Renal pelvis (tissue), 1 donor: ENCODE measurements at regions not wholly inside any gene's neighbourhood (a gene's known extent, or its start where the extent isn't known, plus 50 kb on each side); places are given as distances from the start of the nearest gene placed in this dataset.
"Not testable (repeated sequence)": the region's sequence is repeated elsewhere in the genome, so short reads cannot be mapped to it uniquely, and the experiment has no call there.

Source experiments
- DNase-seq: peaks from one replicate; pipeline ENCODE4 v3.0.0-alpha.2; 2013

DNA sequence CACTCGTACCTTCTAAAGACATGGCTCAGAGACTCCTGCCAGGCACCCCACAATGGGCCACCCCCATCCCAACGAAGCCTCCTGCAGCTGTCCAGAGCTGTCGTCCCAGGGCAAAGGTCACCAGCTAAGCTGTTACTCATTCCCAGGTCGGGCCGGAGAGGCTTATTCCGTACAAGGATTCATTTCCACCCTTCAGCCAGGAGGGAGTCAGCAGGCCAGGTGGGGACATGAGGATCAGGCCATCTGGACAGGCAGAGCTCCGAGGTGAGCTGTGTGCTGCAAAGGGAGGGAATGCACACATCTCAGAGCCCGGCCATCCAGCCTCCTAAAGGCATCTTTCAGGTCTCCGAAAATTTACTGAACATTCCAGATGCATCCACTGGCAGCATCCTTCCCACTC, 63.9 kb upstream of the NANOS1 start:
- DNase-seq = no peak

DNA sequence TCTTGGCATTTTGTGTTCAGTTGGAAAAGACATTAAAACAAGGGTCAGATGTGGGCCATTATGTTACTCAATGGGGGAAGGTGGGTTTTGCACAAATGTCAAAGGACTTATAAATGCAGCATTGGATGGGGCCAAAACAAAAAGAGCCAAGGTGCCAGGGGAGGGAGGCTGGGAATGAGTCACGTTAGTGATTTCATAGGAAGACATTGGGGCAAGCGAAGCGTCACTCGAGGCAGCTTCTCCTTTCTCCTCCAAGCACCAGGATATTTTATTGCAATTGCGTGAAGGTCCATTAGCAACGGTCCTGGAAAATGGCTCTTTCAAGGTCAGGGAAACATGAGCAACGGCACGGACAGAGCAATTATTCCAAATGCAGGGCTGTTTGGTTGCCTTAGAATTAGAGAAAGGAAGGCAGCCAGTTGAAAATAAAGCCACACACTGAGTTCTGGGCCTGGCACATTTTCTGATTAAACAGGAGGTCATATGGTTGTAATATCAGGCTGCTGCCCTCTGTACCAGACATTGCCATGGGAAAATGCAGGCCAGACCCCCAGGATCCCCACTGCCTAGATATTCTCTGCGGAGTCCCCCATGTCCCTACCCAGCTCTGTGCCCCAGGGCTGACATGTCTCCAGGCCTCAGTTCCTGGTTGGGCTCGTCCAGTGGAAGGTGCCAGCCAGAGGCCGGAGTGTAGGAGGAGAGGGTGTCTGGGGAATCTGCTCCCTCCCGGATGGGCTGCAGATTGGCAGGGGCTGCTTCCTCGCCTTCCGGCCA, 63.3 kb upstream of the NANOS1 start:
- DNase-seq = no peak

DNA sequence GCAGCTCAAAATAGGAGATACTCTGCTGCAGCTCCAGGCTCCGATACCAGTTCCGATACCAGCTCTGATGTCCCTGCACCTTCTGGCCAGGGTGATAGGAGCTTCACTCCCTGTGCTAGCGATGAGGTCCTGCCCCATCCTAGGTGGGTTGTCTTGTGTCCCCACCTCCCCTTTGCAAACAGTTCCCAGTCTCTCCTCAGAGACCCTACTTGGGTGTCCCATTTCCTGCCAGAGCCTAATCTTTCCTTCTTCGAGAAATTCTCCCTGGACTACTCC, 62.7 kb upstream of the NANOS1 start:
- no peak for DNase-seq

DNA sequence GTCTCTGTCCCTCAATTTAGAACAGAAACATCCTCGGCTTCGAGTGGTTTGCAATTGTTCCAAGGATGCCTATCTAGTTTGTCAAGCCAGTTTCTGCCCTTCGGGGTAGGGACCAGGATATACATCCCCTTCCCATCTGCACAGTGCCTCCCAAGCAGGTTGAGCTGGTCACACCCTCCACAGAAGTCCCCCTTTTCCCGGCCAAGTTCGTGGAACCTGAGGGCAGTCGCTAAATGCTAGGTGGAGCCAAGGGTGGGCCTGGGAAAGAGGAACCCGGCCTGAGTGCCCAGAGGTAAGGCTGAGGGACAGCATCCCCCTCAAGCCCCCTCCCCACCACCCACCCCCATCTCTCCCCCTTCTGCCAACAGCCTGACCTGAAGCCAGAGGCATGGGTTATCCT, 62.4 kb upstream of the NANOS1 start:
- DNase-seq = no peak

DNA sequence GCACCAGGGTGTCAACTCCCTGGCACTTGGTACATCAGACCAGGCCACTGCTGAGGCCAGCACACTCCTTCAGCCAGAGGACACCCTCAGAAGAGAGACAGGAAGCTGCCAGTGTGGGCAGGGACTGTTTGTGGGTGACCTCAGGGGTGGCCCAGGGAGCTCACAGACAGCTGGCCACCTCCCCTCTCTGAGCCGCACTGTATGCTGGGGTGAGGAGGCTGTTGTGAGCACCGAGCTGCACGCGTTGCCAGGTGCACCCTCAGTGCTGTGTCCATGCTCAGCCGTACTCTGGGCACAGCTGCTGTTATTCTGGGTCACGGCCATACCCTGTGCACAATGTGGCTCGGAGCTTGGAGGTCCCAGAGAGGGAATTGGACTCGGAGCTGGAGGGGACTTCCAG, 61.5 kb upstream of the NANOS1 start:
- no peak for DNase-seq

DNA sequence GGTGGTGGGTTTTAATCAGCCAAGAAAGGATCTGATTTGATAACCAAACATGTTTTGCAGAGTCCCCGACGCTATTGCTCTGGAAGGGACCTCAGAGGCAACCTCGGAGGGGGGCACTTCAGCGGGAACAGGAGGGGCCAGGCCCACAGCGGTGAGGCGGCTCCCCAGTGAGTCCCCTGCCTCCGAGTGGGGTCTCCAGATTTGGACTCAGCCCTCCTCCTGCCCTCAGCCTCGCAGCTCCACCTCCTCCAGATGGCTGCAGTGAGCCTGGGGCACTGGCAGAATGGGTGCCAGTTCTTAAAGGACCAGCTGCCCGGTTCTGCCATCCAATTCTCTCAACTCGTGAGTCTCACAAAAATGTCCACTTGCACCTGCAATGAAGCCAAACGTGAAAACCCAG, 61.0 kb upstream of the NANOS1 start:
- DNase-seq = no peak

DNA sequence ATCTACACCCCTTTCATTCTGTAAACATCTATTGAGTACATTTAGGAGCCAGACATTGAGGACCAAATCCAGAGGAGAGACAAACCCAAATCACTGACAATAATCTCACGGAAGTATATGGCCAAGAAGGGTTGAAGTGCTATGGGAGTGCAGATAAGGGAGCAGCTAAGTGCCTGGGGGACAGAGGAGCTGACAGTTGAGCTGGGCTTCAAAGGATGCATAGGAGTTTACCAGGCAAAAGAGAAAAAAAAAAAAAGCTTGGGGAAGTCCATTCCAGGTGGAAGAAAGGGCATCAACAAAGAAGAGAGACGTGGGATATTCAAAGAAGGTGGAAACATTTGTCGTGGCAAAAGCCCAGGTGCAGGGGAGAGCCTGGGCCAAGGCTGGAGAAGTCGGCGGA, 60.5 kb upstream of the NANOS1 start:
- DNase-seq = no peak

DNA sequence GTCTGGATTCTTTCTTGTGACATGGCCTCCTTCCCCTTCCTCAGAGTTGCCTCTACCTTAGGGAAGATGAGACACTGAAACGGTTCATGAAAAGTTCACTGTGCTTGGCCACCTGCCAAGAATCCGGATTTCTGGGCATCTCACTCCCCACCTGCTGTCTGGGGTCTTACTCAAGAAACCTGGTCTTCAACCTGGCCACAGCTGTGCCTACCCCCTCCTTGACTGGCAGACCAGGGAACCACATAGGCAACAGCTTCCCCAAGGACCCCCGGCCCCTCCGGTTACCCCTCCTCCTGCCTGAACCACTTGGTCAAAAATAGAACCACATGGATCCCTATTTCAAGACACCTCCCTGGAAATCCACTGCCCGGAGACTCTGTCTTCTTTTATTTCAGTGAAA, 58.7 kb upstream of the NANOS1 start:
- peak; percentile 45 for DNase-seq

DNA sequence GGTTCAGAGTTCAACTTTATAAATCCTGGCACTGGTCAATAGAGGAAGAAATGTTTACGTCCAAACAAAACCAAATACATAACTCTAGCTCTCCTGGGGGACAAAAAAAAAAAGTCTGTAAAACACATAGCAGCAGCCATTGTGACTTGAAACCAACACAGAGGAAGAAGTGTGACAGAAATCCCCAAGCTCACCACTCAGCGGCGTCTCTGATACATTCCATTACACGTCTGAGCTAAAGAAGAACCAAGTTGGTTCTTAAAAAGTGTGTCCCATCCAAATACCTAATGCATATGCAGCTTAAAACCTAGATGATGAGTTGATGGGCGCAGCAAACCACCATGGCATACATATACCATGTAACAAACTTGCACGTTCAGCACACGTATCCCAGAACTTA, 58.3 kb upstream of the NANOS1 start:
- no peak for DNase-seq

DNA sequence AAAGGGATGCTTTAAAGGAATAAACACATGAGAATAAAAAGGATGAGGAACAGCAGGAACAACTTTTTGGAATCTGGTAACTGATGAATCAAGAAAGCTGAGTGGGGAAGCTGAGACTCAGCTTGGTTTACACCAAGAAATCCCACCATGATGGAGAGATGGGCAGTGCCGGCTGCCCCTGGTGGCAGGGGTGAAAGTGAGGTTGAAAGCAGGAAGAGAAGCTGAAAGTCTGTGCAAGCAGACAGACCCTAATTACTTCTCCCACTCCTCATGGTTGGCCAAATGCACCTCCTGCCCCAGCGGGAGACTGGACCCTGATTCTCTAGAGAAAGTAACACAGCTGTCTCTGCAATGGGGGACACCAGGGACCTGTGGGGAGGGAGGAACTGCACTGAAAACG, 57.6 kb upstream of the NANOS1 start:
- no peak for DNase-seq

DNA sequence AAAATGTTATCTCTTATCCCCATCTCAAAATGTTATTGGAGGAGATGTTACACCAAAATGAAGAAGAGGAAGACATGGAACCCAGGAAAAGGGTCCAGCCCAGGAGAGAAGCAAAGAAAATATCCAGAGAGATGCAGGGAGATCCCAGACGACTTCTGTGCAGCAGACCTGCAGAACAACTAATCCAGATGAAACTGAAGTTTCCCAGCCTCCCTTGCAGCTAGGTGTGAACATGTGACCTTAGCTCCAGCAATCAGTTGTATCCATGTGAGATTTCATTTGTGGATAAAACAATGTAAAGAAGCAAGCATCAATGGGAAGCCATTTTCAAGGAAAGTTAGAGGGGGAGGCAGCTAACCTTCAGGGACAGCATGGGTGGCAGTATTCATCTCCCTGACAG, 55.8 kb upstream of the NANOS1 start:
- DNase-seq = no peak

DNA sequence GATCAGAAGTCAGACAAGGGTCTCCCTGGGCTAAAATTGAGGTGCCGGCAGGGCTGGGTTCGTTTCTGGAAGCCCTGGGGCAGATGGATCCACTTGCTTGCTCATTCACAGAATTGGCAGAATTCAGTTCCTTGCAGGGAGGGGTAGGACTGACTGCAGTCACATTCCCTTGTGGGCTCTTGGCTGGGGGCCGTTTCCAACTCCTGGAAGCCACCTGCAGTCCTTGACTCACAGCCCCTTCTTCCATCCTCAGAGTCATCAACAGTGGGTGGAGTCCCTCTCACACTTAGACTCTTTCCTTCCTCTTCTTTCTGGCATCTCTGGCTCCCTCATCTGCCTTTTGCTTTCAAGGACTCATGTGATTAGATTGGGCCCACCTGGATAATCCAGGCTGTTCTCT, 54.6 kb upstream of the NANOS1 start:
- DNase-seq = no peak

DNA sequence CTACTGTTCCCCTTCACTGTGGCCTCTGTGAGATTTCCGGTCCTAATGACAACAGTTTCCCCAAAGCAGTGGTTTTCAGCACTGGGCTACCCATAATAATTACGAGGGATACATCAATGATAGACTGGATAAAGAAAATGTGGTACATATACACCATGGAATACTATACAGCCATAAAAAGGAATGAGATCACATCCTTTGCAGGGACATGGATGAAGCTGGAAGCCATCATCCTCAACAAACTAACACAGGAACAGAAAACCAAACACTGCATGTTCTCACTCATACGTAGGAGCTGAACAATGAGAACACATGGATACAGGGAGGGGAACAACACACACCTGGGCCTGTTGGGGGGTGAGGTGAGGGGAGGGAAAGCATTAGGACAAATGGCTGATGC, 53.3 kb upstream of the NANOS1 start:
- not testable (repeated sequence) for DNase-seq

DNA sequence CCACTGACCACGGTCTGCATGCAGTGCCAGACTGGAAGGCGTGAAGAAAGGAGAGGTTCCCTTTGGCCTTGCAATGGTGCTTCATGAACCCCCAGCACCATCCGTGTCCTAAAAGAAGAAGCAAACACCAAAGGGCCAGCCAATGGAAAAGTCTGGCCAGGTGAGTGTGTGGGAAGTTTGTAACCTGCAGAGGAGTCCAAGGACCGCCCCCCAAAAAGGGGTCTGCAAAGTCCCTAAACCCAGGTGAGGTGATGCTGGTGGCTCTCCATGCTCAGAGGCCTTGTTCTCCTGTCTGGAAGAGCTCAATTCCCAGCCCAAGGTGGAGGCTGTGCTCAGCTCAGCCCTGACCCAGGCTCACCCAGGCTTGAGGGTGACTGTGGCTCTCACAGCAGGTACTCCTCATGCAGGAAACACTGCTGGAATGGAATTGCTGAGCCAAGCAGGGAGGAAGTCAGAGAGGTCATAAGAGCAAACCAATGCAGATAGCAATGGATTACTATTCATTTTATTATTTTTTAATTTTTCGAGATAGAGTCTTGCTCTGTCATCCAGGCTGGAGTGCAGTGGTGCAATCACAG, 52.4 kb upstream of the NANOS1 start:
- no peak for DNase-seq

DNA sequence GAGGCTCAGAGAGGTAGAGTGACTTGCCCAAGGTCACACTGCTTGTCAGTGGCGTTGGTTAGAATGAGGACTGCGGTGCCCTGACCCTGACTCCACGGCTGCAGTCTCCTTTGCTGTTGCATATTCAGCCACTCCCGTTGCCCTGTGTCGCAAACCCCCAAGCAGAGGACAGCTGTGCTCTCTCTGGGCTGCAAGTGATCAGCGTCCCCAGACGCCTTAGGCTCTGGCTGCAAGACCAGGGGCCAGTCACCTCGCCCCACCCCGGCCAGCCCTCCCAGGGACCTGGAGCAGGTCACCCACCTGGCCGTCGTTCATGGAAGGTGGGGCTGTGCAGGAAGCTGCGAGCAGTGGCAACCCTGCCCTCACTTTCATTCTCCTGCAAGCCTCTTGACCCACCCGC, 51.7 kb upstream of the NANOS1 start:
- no peak for DNase-seq

DNA sequence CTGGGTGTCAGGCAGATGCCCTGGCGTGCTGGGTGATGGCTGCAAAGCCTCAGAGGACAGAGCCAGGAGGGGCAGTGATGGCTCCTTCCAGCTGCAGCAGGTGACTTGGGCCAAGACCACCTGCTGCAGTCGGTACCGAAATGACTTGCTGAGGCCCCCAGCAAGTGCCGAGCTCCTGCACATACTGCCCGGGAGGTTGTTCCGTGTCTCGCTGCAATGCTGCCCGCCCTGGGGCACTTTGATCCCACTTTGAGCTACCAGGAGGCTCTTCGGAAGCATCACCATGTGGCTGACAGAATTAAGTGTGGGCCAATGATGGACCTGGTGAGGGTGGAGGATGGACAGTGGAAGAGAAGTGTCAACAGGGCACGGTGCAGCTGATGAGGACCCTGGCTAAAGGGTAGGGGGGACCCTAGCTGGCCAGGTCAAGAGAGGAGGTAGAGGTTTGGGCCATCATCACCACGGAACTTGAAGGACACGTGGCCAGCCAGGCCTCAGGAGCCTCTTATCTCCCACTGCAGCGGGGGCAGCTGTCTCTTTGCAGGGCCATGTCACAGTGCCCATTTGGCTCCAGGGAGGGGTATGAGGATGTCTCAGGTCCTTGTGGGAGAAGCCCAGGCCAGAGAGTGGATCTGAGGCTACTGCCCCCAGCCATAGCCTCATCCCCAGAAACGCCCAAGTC, 51.1 kb upstream of the NANOS1 start:
- no peak for DNase-seq

DNA sequence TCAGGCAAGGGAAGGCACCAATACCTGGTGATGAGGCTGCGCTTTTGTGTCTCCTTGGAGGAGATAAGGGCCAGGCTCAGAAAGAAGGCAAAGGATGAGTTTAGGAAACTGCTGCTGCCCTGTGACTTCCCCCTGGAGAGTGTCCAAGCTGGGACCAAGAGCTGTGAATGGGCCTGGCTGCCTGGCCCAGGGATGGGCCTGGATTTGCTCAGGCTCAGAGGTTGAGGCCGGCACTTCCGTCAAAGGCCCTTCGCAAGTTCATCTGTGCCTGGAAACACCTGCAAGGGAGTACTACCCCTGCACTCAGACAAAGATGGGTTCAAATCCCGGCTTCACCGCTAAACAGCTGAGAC, 50.5 kb upstream of the NANOS1 start:
- DNase-seq = no peak

DNA sequence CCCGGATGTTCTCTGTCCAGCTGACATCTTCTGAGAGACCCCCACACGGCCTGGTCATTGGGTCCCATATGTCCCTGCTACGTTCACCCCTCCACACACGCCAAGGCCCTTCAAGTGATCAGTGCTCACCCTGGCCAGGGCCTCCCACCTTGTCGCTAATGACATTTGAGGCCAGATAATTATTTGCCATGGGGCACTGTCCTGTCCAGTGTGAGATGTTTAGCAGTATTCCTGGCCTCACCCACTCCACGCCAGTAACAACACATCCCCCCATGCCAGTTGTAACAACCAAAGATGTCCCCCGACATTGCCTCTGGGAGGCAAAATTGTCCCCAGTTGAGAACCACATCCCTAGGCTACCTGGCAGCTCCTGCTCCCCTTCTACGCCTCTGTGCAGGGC, 49.9 kb upstream of the NANOS1 start:
- DNase-seq = no peak
